ENCODE measurements at regions not wholly inside any gene's neighbourhood (a gene's known extent, or its start where the extent isn't known, plus 50 kb on each side); places are given as distances from the start of the nearest gene placed in this dataset.

- TF ChIP-seq CTCF (IDR thresholded peaks at IDR 0.05) (no peak), POLR2AphosphoS5 (IDR thresholded peaks at IDR 0.05; ENCODE audit: insufficient read depth in 1 of 2, low read depth in 1 of 2) (no peak), POLR2A (IDR thresholded peaks at IDR 0.05) (no peak)
Measured at GRCh38 chr15:26394801-26395200, 378.1 kb downstream of the GABRB3 start.

Measured in vagina (tissue), 2 donors.